Gastroesophageal sphincter (tissue), 4 donors: ENCODE measurements at regions not wholly inside any gene's neighbourhood (a gene's known extent, or its start where the extent isn't known, plus 50 kb on each side); places are given as distances from the start of the nearest gene placed in this dataset.

Experiments used
- ATAC-seq: fragments of 150-250 bp; one replicate; pipeline ENCODE4 v1.9.1; 2016; ENCODE audit warnings: mild to moderate bottlenecking, moderate library complexity
- H3K27ac ChIP-seq, 4 donors: fragments of 200-600 bp; sonication (generic) in 3 of 4; 1 replicate in 3 of 4; 2 replicates in 1 of 4; pipeline ENCODE4 v1.5.1; 2016 to 2019
- H3K27me3 ChIP-seq: fragments of 200-600 bp; sonication (generic); one replicate; pipeline ENCODE4 v1.5.1; 2019
- H3K36me3 ChIP-seq, 2 donors: fragments of 200-600 bp; sonication (generic); one replicate each; pipeline ENCODE4 v1.5.1; 2019; ENCODE audit warnings: control low read depth in 1 of 2
- H3K4me1 ChIP-seq, 3 donors: fragments of 200-600 bp; sonication (generic); 1 replicate in 2 of 3; 2 replicates in 1 of 3; pipeline ENCODE4 v1.5.1; 2016 to 2019; ENCODE audit warnings: control low read depth in 2 of 3
- H3K4me3 ChIP-seq, 2 donors: fragments of 200-600 bp; sonication (generic); one replicate each; pipeline ENCODE4 v1.5.1; 2019; ENCODE audit warnings: mild to moderate bottlenecking in 1 of 2, moderate library complexity in 1 of 2
- H3K9me3 ChIP-seq, 3 donors: fragments of 200-600 bp; sonication (generic); one replicate each; pipeline ENCODE4 v1.5.1; 2017 to 2019; ENCODE audit warnings: control low read depth in 2 of 3
- CTCF ChIP-seq, 4 experiments: fragments of 200-600 bp in 2 of 4; fragments of 450-650 bp in 2 of 4; sonication (generic) in 1 of 4; IDR thresholded peaks; one replicate each; pipeline ENCODE4 v1.5.1; 2017 to 2019; ENCODE audit warnings: antibody characterized with exemption in 4 of 4, mild to moderate bottlenecking in 2 of 4, moderate library complexity in 2 of 4
- EP300 ChIP-seq: sonication (generic); formaldehyde crosslinking; IDR thresholded peaks from one replicate; pipeline ENCODE4 v1.6.1; 2017; ENCODE audit warnings: antibody characterized with exemption, mild to moderate bottlenecking
- POLR2A ChIP-seq, 2 donors: fragments of 450-650 bp; IDR thresholded peaks; one replicate each; pipeline ENCODE4 v1.6.1; 2017; ENCODE audit warnings: antibody characterized with exemption in 2 of 2, mild to moderate bottlenecking in 2 of 2, moderate library complexity in 1 of 2
- POLR2AphosphoS5 ChIP-seq: sonication (generic); formaldehyde crosslinking; IDR thresholded peaks from one replicate; pipeline ENCODE4 v1.6.1; 2017; ENCODE audit warnings: antibody characterized with exemption
- WGBS, 2 donors: methylation state at CpG; one replicate each; pipeline ENCODE4 v1.1.5; 2018; ENCODE audit warnings: low coverage in 1 of 2; 5-methylcytosine and 5-hydroxymethylcytosine counted together

- peaks cover 3 to 13% (median 6%) of the 10 kb centered on the region in 3 donors for H3K4me1 ChIP-seq
- H3K36me3 ChIP-seq = peaks cover 0 to 22% of the 10 kb centered on the region in 2 donors
- H3K9me3 ChIP-seq = no peaks in the 10 kb centered on the region
- H3K27ac ChIP-seq = no peak overlapping the region
- no peak for TF ChIP-seq POLR2AphosphoS5
- TF ChIP-seq EP300 = no peak
- TF ChIP-seq CTCF (IDR thresholded peaks at IDR 0.05) = no peak
- TF ChIP-seq POLR2A (IDR thresholded peaks at IDR 0.05) = no peak
- no peak for ATAC-seq
- H3K27me3 ChIP-seq = no peaks in the 10 kb centered on the region
- WGBS, 2 donors = 92 to 94% methylated on average over 2 of the region's 2 CpGs
- no peak overlapping the region for H3K4me3 ChIP-seq
These were observed 101.0 kb upstream of the RIOK3 start for GRCh38 chr18:23352042-23352441.

- H3K36me3 ChIP-seq = peaks cover 0 to 22% of the 10 kb centered on the region in 2 donors
- WGBS, 2 donors = 50 to 86% methylated on average over 1 to 3 of the region's 3 CpGs
- no peak for ATAC-seq
- no peak overlapping the region for H3K27ac ChIP-seq
- no peak for TF ChIP-seq POLR2AphosphoS5
- TF ChIP-seq CTCF (IDR thresholded peaks at IDR 0.05) = no peak
- TF ChIP-seq EP300 = no peak
- no peak for TF ChIP-seq POLR2A (IDR thresholded peaks at IDR 0.05)
- no peaks in the 10 kb centered on the region for H3K27me3 ChIP-seq
- H3K9me3 ChIP-seq = no peaks in the 10 kb centered on the region
- no peak overlapping the region for H3K4me3 ChIP-seq
- peaks cover 3 to 27% (median 16%) of the 10 kb centered on the region in 3 donors for H3K4me1 ChIP-seq
These were observed 99.6 kb upstream of the RIOK3 start for GRCh38 chr18:23353459-23353858.

GRCh38 chr18:23354625-23355024 is 98.5 kb upstream of the RIOK3 start:
- Histone ChIP-seq H3K4me3 (no peak overlapping the region), H3K36me3 (peaks cover 0 to 22% of the 10 kb centered on the region in 2 donors), H3K27ac (no peak overlapping the region), H3K4me1 (peaks cover 3 to 35% (median 17%) of the 10 kb centered on the region in 3 donors), H3K9me3 (no peaks in the 10 kb centered on the region), H3K27me3 (no peaks in the 10 kb centered on the region)
- TF ChIP-seq POLR2AphosphoS5 (no peak), EP300 (no peak), POLR2A (IDR thresholded peaks at IDR 0.05) (no peak), CTCF (IDR thresholded peaks at IDR 0.05) (no peak)
- 61 to 100% methylated on average over 1 to 4 of the region's 4 CpGs for WGBS, 2 donors
- no peak for ATAC-seq

GRCh38 chr18:23355206-23355605 is 97.9 kb upstream of the RIOK3 start:
- Histone ChIP-seq H3K27me3 (no peaks in the 10 kb centered on the region), H3K4me3 (no peak overlapping the region), H3K9me3 (no peaks in the 10 kb centered on the region), H3K36me3 (peaks cover 0 to 16% of the 10 kb centered on the region in 2 donors), H3K27ac (no peak overlapping the region), H3K4me1 (peaks cover 3 to 35% (median 17%) of the 10 kb centered on the region in 3 donors)
- 87 to 100% methylated on average over 1 to 6 of the region's 6 CpGs for WGBS, 2 donors
- TF ChIP-seq POLR2AphosphoS5 (no peak), POLR2A (IDR thresholded peaks at IDR 0.05) (no peak), CTCF (IDR thresholded peaks at IDR 0.05) (no peak), EP300 (no peak)
- ATAC-seq = no peak

- 82 to 95% methylated on average over 3 to 4 of the region's 4 CpGs for WGBS, 2 donors
- Histone ChIP-seq H3K27ac (peak overlapping the region; percentile 25 to 77 (median 69)), H3K36me3 (peaks cover 0 to 6% of the 10 kb centered on the region in 2 donors), H3K4me1 (peaks cover 3 to 35% (median 17%) of the 10 kb centered on the region in 3 donors), H3K27me3 (no peaks in the 10 kb centered on the region), H3K4me3 (no peak overlapping the region), H3K9me3 (no peaks in the 10 kb centered on the region)
- ATAC-seq = no peak
- TF ChIP-seq CTCF (IDR thresholded peaks at IDR 0.05) (no peak), POLR2AphosphoS5 (no peak), POLR2A (IDR thresholded peaks at IDR 0.05) (no peak), EP300 (no peak)
These were observed 96.7 kb upstream of the RIOK3 start for GRCh38 chr18:23356424-23356823.
